Vagina (tissue), 2 donors: ENCODE measurements at regions not wholly inside any gene's neighbourhood (a gene's known extent, or its start where the extent isn't known, plus 50 kb on each side); places are given as distances from the start of the nearest gene placed in this dataset.

Experiments
- POLR2A ChIP-seq, 2 donors: fragments of 450-650 bp; IDR thresholded peaks; one replicate each; pipeline ENCODE4 v1.6.1; 2017; ENCODE audit warnings: antibody characterized with exemption in 2 of 2, mild to moderate bottlenecking in 2 of 2, moderate library complexity in 2 of 2
- POLR2AphosphoS5 ChIP-seq, 2 donors: sonication (generic); formaldehyde crosslinking; IDR thresholded peaks; one replicate each; pipeline ENCODE4 v1.9.0; 2017; ENCODE audit warnings: antibody characterized with exemption in 2 of 2, mild to moderate bottlenecking in 2 of 2, low read depth in 1 of 2; ENCODE audit not compliant: insufficient read depth in 1 of 2

DNA sequence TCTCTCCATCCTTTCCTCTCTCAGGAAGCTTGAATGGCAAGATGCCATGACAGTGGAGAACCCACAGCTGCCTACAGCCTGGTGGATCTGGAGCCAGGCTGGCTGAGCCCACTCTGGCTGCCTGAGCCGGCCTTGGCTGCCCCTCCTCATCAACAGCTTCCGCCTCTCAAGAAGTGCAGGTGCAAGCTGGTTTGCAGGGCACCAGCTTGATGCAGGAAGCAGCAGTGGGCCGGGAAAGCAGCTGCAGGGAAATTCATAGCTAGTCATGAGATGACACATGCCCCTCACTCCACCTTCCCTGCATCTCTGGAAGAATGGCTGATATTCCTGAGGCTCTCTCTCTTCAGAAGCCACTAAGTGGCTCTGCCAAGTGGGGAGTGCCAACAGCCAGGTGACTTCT lies 289.1 kb downstream of the RPS29 start:
- no peak for TF ChIP-seq POLR2AphosphoS5 (IDR thresholded peaks at IDR 0.05; ENCODE audit: insufficient read depth in 1 of 2, low read depth in 1 of 2)
- TF ChIP-seq POLR2A (IDR thresholded peaks at IDR 0.05) = no peak
